BJ (cell line): ENCODE measurements at regions not wholly inside any gene's neighbourhood (a gene's known extent, or its start where the extent isn't known, plus 50 kb on each side); places are given as distances from the start of the nearest gene placed in this dataset.

Experiments used
- CTCF ChIA-PET: fragments of 350-600 bp; formaldehyde crosslinking; extraction: SDS; loops from one replicate; lab custom pipeline; 2021; ENCODE audit warnings: antibody characterized with exemption, inconsistent platforms; lab: Yijun Ruan, JAX
- POLR2A ChIA-PET: fragments of 300-600 bp; sonication (Branson Sonifier 250); formaldehyde crosslinking; extraction: SDS; loops from one replicate; lab custom pipeline; 2021; ENCODE audit warnings: antibody characterized with exemption; lab: Charles Lee
- DNase-seq: peaks from one replicate; pipeline ENCODE4 v3.0.0-alpha.2; 2011; ENCODE audit warnings: low read depth
- H3K27me3 ChIP-seq: 2 replicates; pipeline ENCODE4 v1.6.0; 2011; ENCODE audit warnings: low read length; ENCODE audit not compliant: control insufficient read depth, insufficient read depth
- H3K36me3 ChIP-seq: 2 replicates; pipeline ENCODE4 v1.5.1; 2011; ENCODE audit warnings: low read length; ENCODE audit not compliant: control insufficient read depth, insufficient read depth
- H3K4me3 ChIP-seq: 2 replicates; pipeline ENCODE4 v1.5.1; 2011; ENCODE audit warnings: low read depth, mild to moderate bottlenecking, control low read depth, low read length
- TF ChIP-seq, protein P1 (sequence below): IDR thresholded peaks from 2 replicates; pipeline ENCODE4 v1.5.1; 2011; ENCODE audit warnings: low read depth, mild to moderate bottlenecking, control low read depth, inconsistent platforms, low read length, moderate library complexity; ENCODE audit not compliant: insufficient read depth

- ChIA-PET POLR2A (no interaction called here), CTCF (interaction anchor here (1.2 kb wide), 1 partner anchor 34 kb away, joined by 4 read pairs; no protein-coding TSS in a partner anchor)
- H3K27me3 ChIP-seq, result no peaks in the 10 kb centered on the region
- DNase-seq, result no peak
- H3K36me3 ChIP-seq, result no peaks in the 10 kb centered on the region
- TF ChIP-seq, protein P1, sequence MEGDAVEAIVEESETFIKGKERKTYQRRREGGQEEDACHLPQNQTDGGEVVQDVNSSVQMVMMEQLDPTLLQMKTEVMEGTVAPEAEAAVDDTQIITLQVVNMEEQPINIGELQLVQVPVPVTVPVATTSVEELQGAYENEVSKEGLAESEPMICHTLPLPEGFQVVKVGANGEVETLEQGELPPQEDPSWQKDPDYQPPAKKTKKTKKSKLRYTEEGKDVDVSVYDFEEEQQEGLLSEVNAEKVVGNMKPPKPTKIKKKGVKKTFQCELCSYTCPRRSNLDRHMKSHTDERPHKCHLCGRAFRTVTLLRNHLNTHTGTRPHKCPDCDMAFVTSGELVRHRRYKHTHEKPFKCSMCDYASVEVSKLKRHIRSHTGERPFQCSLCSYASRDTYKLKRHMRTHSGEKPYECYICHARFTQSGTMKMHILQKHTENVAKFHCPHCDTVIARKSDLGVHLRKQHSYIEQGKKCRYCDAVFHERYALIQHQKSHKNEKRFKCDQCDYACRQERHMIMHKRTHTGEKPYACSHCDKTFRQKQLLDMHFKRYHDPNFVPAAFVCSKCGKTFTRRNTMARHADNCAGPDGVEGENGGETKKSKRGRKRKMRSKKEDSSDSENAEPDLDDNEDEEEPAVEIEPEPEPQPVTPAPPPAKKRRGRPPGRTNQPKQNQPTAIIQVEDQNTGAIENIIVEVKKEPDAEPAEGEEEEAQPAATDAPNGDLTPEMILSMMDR, result no peak
- H3K4me3 ChIP-seq, result no peak overlapping the region
Measured at GRCh38 chr13:48839171-48839570, 136.5 kb upstream of the FNDC3A start.

GRCh38 chr13:48840366-48840765 is 135.3 kb upstream of the FNDC3A start:
- H3K27me3 ChIP-seq, result no peaks in the 10 kb centered on the region
- TF ChIP-seq, protein P1, result no peak
- no peak overlapping the region for H3K4me3 ChIP-seq
- ChIA-PET POLR2A (no interaction called here), CTCF (no interaction called here)
- DNase-seq, result no peak
- no peaks in the 10 kb centered on the region for H3K36me3 ChIP-seq

- no peak for DNase-seq
- ChIA-PET POLR2A (no interaction called here), CTCF (interaction anchor here (0.6 to 1.2 kb wide), 2 partner anchors 22 to 121 kb away, joined by 3 read pairs; no protein-coding TSS in a partner anchor)
- Histone ChIP-seq H3K36me3 (no peaks in the 10 kb centered on the region), H3K4me3 (no peak overlapping the region), H3K27me3 (no peaks in the 10 kb centered on the region)
- TF ChIP-seq, protein P1, result no peak
Measured at GRCh38 chr13:48842316-48842715, 133.4 kb upstream of the FNDC3A start.

GRCh38 chr13:48843630-48844380 is 131.9 kb upstream of the FNDC3A start:
- ChIA-PET CTCF (no interaction called here), POLR2A (no interaction called here)
- no peak overlapping the region for H3K4me3 ChIP-seq
- no peaks in the 10 kb centered on the region for H3K36me3 ChIP-seq
- no peaks in the 10 kb centered on the region for H3K27me3 ChIP-seq
- TF ChIP-seq, protein P1, result no peak
- DNase-seq, result no peak

GRCh38 chr13:48844676-48845075 is 131.0 kb upstream of the FNDC3A start:
- no peak for DNase-seq
- ChIA-PET CTCF (no interaction called here), POLR2A (no interaction called here)
- H3K4me3 ChIP-seq, result no peak overlapping the region
- H3K27me3 ChIP-seq, result no peaks in the 10 kb centered on the region
- no peaks in the 10 kb centered on the region for H3K36me3 ChIP-seq
- TF ChIP-seq, protein P1, result no peak
